Skin of body (tissue), 1 donor: ENCODE measurements at regions not wholly inside any gene's neighbourhood (a gene's known extent, or its start where the extent isn't known, plus 50 kb on each side); places are given as distances from the start of the nearest gene placed in this dataset.
"Not testable (repeated sequence)": the region's sequence is repeated elsewhere in the genome, so short reads cannot be mapped to it uniquely, and the experiment has no call there.

Experiments
- DNase-seq: peaks from one replicate; lab custom pipeline; 2025; lab: John Stamatoyannopoulos, UW

- no peak for DNase-seq
These were observed 88.1 kb downstream of the POSTN start for GRCh38 chr13:37510441-37510840.

- DNase-seq: no peak
These were observed 93.0 kb downstream of the POSTN start for GRCh38 chr13:37505531-37505930.

- DNase-seq: peak; percentile 38
These were observed 94.3 kb downstream of the POSTN start for GRCh38 chr13:37504251-37504650.

- DNase-seq: no peak
These were observed 95.3 kb downstream of the POSTN start for GRCh38 chr13:37503287-37503686.

- not testable (repeated sequence) for DNase-seq
These were observed 96.1 kb downstream of the POSTN start for GRCh38 chr13:37502303-37502993.

GRCh38 chr13:37501187-37501586, 97.4 kb downstream of the POSTN start:
- DNase-seq: no peak

GRCh38 chr13:37495046-37495445, 103.5 kb downstream of the POSTN start:
- no peak for DNase-seq

GRCh38 chr13:37493775-37494174, 104.8 kb downstream of the POSTN start:
- DNase-seq: no peak

- DNase-seq: no peak
These were observed 105.6 kb downstream of the POSTN start for GRCh38 chr13:37492741-37493514.

- no peak for DNase-seq
These were observed 106.5 kb downstream of the POSTN start for GRCh38 chr13:37492075-37492474.

GRCh38 chr13:37491661-37492060, 106.9 kb downstream of the POSTN start:
- DNase-seq: peak; percentile 26

GRCh38 chr13:37490176-37490779, 108.3 kb downstream of the POSTN start:
- DNase-seq: peak; percentile 63

- DNase-seq: peak; percentile 66
These were observed 109.8 kb downstream of the POSTN start for GRCh38 chr13:37488726-37489125.

GRCh38 chr13:37486171-37486681, 112.3 kb downstream of the POSTN start:
- DNase-seq: peak; percentile 48

GRCh38 chr13:37485756-37486155, 112.8 kb downstream of the POSTN start:
- DNase-seq: peak; percentile 58

- no peak for DNase-seq
These were observed 114.5 kb downstream of the POSTN start for GRCh38 chr13:37484056-37484455.

- peak; percentile 42 for DNase-seq
These were observed 116.2 kb downstream of the POSTN start for GRCh38 chr13:37482331-37482730.

GRCh38 chr13:37481885-37482227, 116.7 kb downstream of the POSTN start:
- peak; percentile 47 for DNase-seq

- DNase-seq: peak; percentile 71
These were observed 117.3 kb downstream of the POSTN start for GRCh38 chr13:37481011-37481884.

- peak; percentile 19 for DNase-seq
These were observed 118.7 kb downstream of the POSTN start for GRCh38 chr13:37479916-37480315.

GRCh38 chr13:37476874-37477273, 121.7 kb downstream of the POSTN start:
- DNase-seq: no peak
